ENCODE measurements at regions not wholly inside any gene's neighbourhood (a gene's known extent, or its start where the extent isn't known, plus 50 kb on each side); places are given as distances from the start of the nearest gene placed in this dataset.

GRCh38 chr15:29567336-29567735 is 254.9 kb downstream of the TJP1 start:
- in situ Hi-C loops (cut with HindIII; ENCODE audit: low pct_ligation_motif_present, low pct_unique_long_range_greater_than_20kb, low sequenced_read_pairs), result no loop called here
- DNase-seq, result peak; percentile 15

GRCh38 chr15:29566914-29567313 is 255.4 kb downstream of the TJP1 start:
- peak; percentile 77 for DNase-seq
- in situ Hi-C loops (cut with HindIII; ENCODE audit: low pct_ligation_motif_present, low pct_unique_long_range_greater_than_20kb, low sequenced_read_pairs), result no loop called here

GRCh38 chr15:29563112-29563511 is 259.2 kb downstream of the TJP1 start:
- in situ Hi-C loops (cut with HindIII; ENCODE audit: low pct_ligation_motif_present, low pct_unique_long_range_greater_than_20kb, low sequenced_read_pairs), result no loop called here
- DNase-seq, result no peak

GRCh38 chr15:29560896-29561295 is 261.4 kb downstream of the TJP1 start:
- DNase-seq, result no peak
- in situ Hi-C loops (cut with HindIII; ENCODE audit: low pct_ligation_motif_present, low pct_unique_long_range_greater_than_20kb, low sequenced_read_pairs), result no loop called here

- in situ Hi-C loops (cut with HindIII; ENCODE audit: low pct_ligation_motif_present, low pct_unique_long_range_greater_than_20kb, low sequenced_read_pairs), result no loop called here
- no peak for DNase-seq
Measured at GRCh38 chr15:29558261-29558660, 264.0 kb downstream of the TJP1 start.

GRCh38 chr15:29557171-29557570 is 265.1 kb downstream of the TJP1 start:
- DNase-seq, result no peak
- in situ Hi-C loops (cut with HindIII; ENCODE audit: low pct_ligation_motif_present, low pct_unique_long_range_greater_than_20kb, low sequenced_read_pairs), result no loop called here

- in situ Hi-C loops (cut with HindIII; ENCODE audit: low pct_ligation_motif_present, low pct_unique_long_range_greater_than_20kb, low sequenced_read_pairs), result no loop called here
- DNase-seq, result no peak
Measured at GRCh38 chr15:29556380-29556779, 265.9 kb downstream of the TJP1 start.

GRCh38 chr15:29554531-29554930 is 267.7 kb downstream of the TJP1 start:
- in situ Hi-C loops (cut with HindIII; ENCODE audit: low pct_ligation_motif_present, low pct_unique_long_range_greater_than_20kb, low sequenced_read_pairs), result no loop called here
- DNase-seq, result no peak

GRCh38 chr15:29550834-29551465 is 271.3 kb downstream of the TJP1 start:
- in situ Hi-C loops (cut with HindIII; ENCODE audit: low pct_ligation_motif_present, low pct_unique_long_range_greater_than_20kb, low sequenced_read_pairs), result no loop called here

GRCh38 chr15:29548006-29548405 is 274.3 kb downstream of the TJP1 start:
- in situ Hi-C loops (cut with HindIII; ENCODE audit: low pct_ligation_motif_present, low pct_unique_long_range_greater_than_20kb, low sequenced_read_pairs), result no loop called here
- DNase-seq, result no peak

More at GRCh38 chr15:29550834-29551465, 271.3 kb downstream of the TJP1 start:
- DNase-seq, result no peak

- no peak for DNase-seq
- in situ Hi-C loops (cut with HindIII; ENCODE audit: low pct_ligation_motif_present, low pct_unique_long_range_greater_than_20kb, low sequenced_read_pairs), result no loop called here
Measured at GRCh38 chr15:29544513-29545128, 275.0 kb upstream of the NSMCE3 start.

- DNase-seq, result no peak
- in situ Hi-C loops (cut with HindIII; ENCODE audit: low pct_ligation_motif_present, low pct_unique_long_range_greater_than_20kb, low sequenced_read_pairs), result no loop called here
Measured at GRCh38 chr15:29542994-29543393, 273.4 kb upstream of the NSMCE3 start.

- in situ Hi-C loops (cut with HindIII; ENCODE audit: low pct_ligation_motif_present, low pct_unique_long_range_greater_than_20kb, low sequenced_read_pairs), result no loop called here
- no peak for DNase-seq
Measured at GRCh38 chr15:29541309-29541708, 271.7 kb upstream of the NSMCE3 start.

- DNase-seq, result no peak
- in situ Hi-C loops (cut with HindIII; ENCODE audit: low pct_ligation_motif_present, low pct_unique_long_range_greater_than_20kb, low sequenced_read_pairs), result no loop called here
Measured at GRCh38 chr15:29540479-29540878, 270.9 kb upstream of the NSMCE3 start.

GRCh38 chr15:29539736-29540135 is 270.1 kb upstream of the NSMCE3 start:
- no peak for DNase-seq
- in situ Hi-C loops (cut with HindIII; ENCODE audit: low pct_ligation_motif_present, low pct_unique_long_range_greater_than_20kb, low sequenced_read_pairs), result no loop called here

- no peak for DNase-seq
- in situ Hi-C loops (cut with HindIII; ENCODE audit: low pct_ligation_motif_present, low pct_unique_long_range_greater_than_20kb, low sequenced_read_pairs), result no loop called here
Measured at GRCh38 chr15:29538044-29538443, 268.4 kb upstream of the NSMCE3 start.

- no peak for DNase-seq
- in situ Hi-C loops (cut with HindIII; ENCODE audit: low pct_ligation_motif_present, low pct_unique_long_range_greater_than_20kb, low sequenced_read_pairs), result no loop called here
Measured at GRCh38 chr15:29535952-29536351, 266.3 kb upstream of the NSMCE3 start.

- DNase-seq, result peak; percentile 60
- in situ Hi-C loops (cut with HindIII; ENCODE audit: low pct_ligation_motif_present, low pct_unique_long_range_greater_than_20kb, low sequenced_read_pairs), result no loop called here
Measured at GRCh38 chr15:29534378-29534777, 264.8 kb upstream of the NSMCE3 start.

GRCh38 chr15:29533647-29534046 is 264.0 kb upstream of the NSMCE3 start:
- in situ Hi-C loops (cut with HindIII; ENCODE audit: low pct_ligation_motif_present, low pct_unique_long_range_greater_than_20kb, low sequenced_read_pairs), result no loop called here
- no peak for DNase-seq

- in situ Hi-C loops (cut with HindIII; ENCODE audit: low pct_ligation_motif_present, low pct_unique_long_range_greater_than_20kb, low sequenced_read_pairs), result no loop called here
- DNase-seq, result no peak
Measured at GRCh38 chr15:29532296-29532695, 262.7 kb upstream of the NSMCE3 start.

Measured in ACHN (cell line).